IMR-90 (cell line): ENCODE measurements at regions not wholly inside any gene's neighbourhood (a gene's known extent, or its start where the extent isn't known, plus 50 kb on each side); places are given as distances from the start of the nearest gene placed in this dataset.

Experiments used
- ATAC-seq: fragments of 200-7000 bp; cut with Tn5 transposase; 2 replicates; pipeline ENCODE4 v1.9.1; 2020; ENCODE audit warnings: low read depth, mild to moderate bottlenecking, moderate library complexity
- BruUV-seq: library from RNA; stranded (reverse); fragments of 400-500 nt; replicated peaks from 2 replicates; lab custom pipeline; 2021; lab: Mats Ljungman, UMichigan
- CTCF ChIA-PET: fragments of 300-600 bp; formaldehyde crosslinking; extraction: SDS; loops from one replicate; lab custom pipeline; 2021; ENCODE audit warnings: antibody characterized with exemption; lab: Yijun Ruan, JAX
- POLR2A ChIA-PET: fragments of 300-600 bp; sonication (Branson Sonifier 250); formaldehyde crosslinking; loops from one replicate; lab custom pipeline; 2022; ENCODE audit warnings: antibody characterized with exemption; ENCODE audit not compliant: unreplicated experiment; lab: Charles Lee
- DNase-seq: peaks from one replicate; pipeline ENCODE4 v3.0.0; 2013
- H2AFZ ChIP-seq: replicated peaks from 2 replicates; pipeline ENCODE3; 2013; ENCODE audit warnings: low read length, mild to moderate bottlenecking; ENCODE audit not compliant: poor library complexity
- H2AK5ac ChIP-seq: 2 replicates; pipeline ENCODE4 v1.6.1; 2013; ENCODE audit warnings: low read depth, low read length, inconsistent platforms
- H2AK9ac ChIP-seq: replicated peaks from 2 replicates; pipeline ENCODE3; 2013; ENCODE audit warnings: mild to moderate bottlenecking, low read depth, low read length, moderate library complexity; ENCODE audit not compliant: poor library complexity
- H2BK120ac ChIP-seq: 2 replicates; pipeline ENCODE4 v1.6.1; 2013; ENCODE audit warnings: low read depth, low read length, inconsistent platforms
- H2BK15ac ChIP-seq: 3 replicates; pipeline ENCODE4 v1.6.1; 2013; ENCODE audit warnings: low read depth, low read length, inconsistent platforms
- H2BK20ac ChIP-seq: 2 replicates; pipeline ENCODE4 v1.6.1; 2013; ENCODE audit warnings: low read depth, mild to moderate bottlenecking, inconsistent platforms, low read length, moderate library complexity
- H2BK5ac ChIP-seq: 2 replicates; pipeline ENCODE4 v1.6.1; 2013; ENCODE audit warnings: mild to moderate bottlenecking, low read depth, low read length, inconsistent platforms; ENCODE audit not compliant: poor library complexity, severe bottlenecking
- H3K14ac ChIP-seq: replicated peaks from 2 replicates; pipeline ENCODE4 v1.6.1; 2013; ENCODE audit warnings: low read depth, low read length, inconsistent platforms
- H3K18ac ChIP-seq: 2 replicates; pipeline ENCODE4 v1.6.1; 2013; ENCODE audit warnings: low read depth, low read length, control low read depth
- H3K23ac ChIP-seq: 2 replicates; pipeline ENCODE4 v1.6.1; 2013; ENCODE audit warnings: low read depth, low read length, inconsistent platforms
- H3K27ac ChIP-seq: 2 replicates; pipeline ENCODE4 v1.5.1; 2013; ENCODE audit warnings: mild to moderate bottlenecking, control low read depth, low read length; ENCODE audit not compliant: insufficient read depth
- H3K27me3 ChIP-seq: 2 replicates; pipeline ENCODE4 v1.6.1; 2013; ENCODE audit warnings: low read length; ENCODE audit not compliant: control insufficient read depth, insufficient read depth
- H3K36me3 ChIP-seq: 2 replicates; pipeline ENCODE4 v1.6.1; 2013; ENCODE audit warnings: low read length, mixed read lengths; ENCODE audit not compliant: control insufficient read depth, insufficient read depth
- H3K4ac ChIP-seq: 2 replicates; pipeline ENCODE4 v1.6.1; 2013; ENCODE audit warnings: low read depth, low read length, inconsistent platforms
- H3K4me1 ChIP-seq: 2 replicates; pipeline ENCODE4 v1.6.1; 2013; ENCODE audit warnings: low read length, mixed read lengths; ENCODE audit not compliant: control insufficient read depth, insufficient read depth
- H3K4me2 ChIP-seq: 2 replicates; pipeline ENCODE4 v1.6.1; 2013; ENCODE audit warnings: low read depth, mild to moderate bottlenecking, control low read depth, low read length, moderate library complexity
- H3K4me3 ChIP-seq: 2 replicates; pipeline ENCODE4 v1.5.1; 2013; ENCODE audit warnings: low read depth, mild to moderate bottlenecking, control low read depth, low read length, moderate library complexity; ENCODE audit not compliant: insufficient read depth
- H3K56ac ChIP-seq: 2 replicates; pipeline ENCODE4 v1.6.1; 2013; ENCODE audit warnings: low read length, inconsistent platforms; ENCODE audit not compliant: insufficient read depth; ENCODE audit errors: extremely low read depth
- H3K79me1 ChIP-seq, 2 experiments: 2 replicates each; pipeline ENCODE4 v1.6.1; 2013; ENCODE audit warnings: low read length in 2 of 2, inconsistent platforms in 1 of 2, low read depth in 1 of 2
- H3K9ac ChIP-seq: 2 replicates; pipeline ENCODE4 v1.6.1; 2013; ENCODE audit warnings: low read depth, low read length, control low read depth
- H3K9me1 ChIP-seq: 2 replicates; pipeline ENCODE4 v1.6.1; 2013; ENCODE audit warnings: low read length, inconsistent platforms; ENCODE audit not compliant: insufficient read depth
- H3K9me3 ChIP-seq: 2 replicates; pipeline ENCODE4 v1.6.1; 2013; ENCODE audit warnings: low read length; ENCODE audit not compliant: control insufficient read depth, insufficient read depth
- H4K20me1 ChIP-seq: 2 replicates; pipeline ENCODE4 v1.6.1; 2013; ENCODE audit warnings: low read length, inconsistent platforms; ENCODE audit not compliant: insufficient read depth
- H4K5ac ChIP-seq: 2 replicates; pipeline ENCODE4 v1.6.1; 2013; ENCODE audit warnings: mild to moderate bottlenecking, low read depth, low read length, control low read depth
- H4K8ac ChIP-seq, 2 experiments: 2 replicates each; pipeline ENCODE4 v1.6.1; 2013; ENCODE audit warnings: low read depth in 2 of 2, low read length in 2 of 2, control low read depth in 1 of 2, inconsistent platforms in 1 of 2
- H4K91ac ChIP-seq: 2 replicates; pipeline ENCODE4 v1.6.1; 2013; ENCODE audit warnings: low read depth, low read length, inconsistent platforms; ENCODE audit not compliant: insufficient read depth
- CHD1 ChIP-seq: IDR thresholded peaks from 2 replicates; pipeline ENCODE4 v1.6.1; 2012; ENCODE audit warnings: low read depth, low read length, improper control_type of control experiment
- MAZ ChIP-seq: IDR thresholded peaks from 2 replicates; pipeline ENCODE4 v1.6.1; 2012; ENCODE audit warnings: low read depth, mild to moderate bottlenecking, low read length, improper control_type of control experiment, moderate library complexity, borderline replicate concordance
- RAD21 ChIP-seq: IDR thresholded peaks from 2 replicates; pipeline ENCODE4 v1.6.1; 2012; ENCODE audit warnings: low read length, improper control_type of control experiment
- SMC3 ChIP-seq: fragments of 150-350 bp; IDR thresholded peaks from 2 replicates; pipeline ENCODE4 v1.6.1; 2016; ENCODE audit warnings: low read depth, mild to moderate bottlenecking, antibody characterized with exemption, low read length, moderate library complexity
- WGBS, 2 experiments: methylation state at CpG; one replicate each; pipeline versions ENCODE4 v1.1.5 to v1.1.7; 2013; ENCODE audit warnings: missing lambda C conversion rate in 2 of 2; ENCODE audit not compliant: insufficient read length in 1 of 2; ENCODE audit errors: extremely low coverage in 2 of 2; 5-methylcytosine and 5-hydroxymethylcytosine counted together
- dilution Hi-C: fragments of 300-500 bp; cut with HindIII; formaldehyde crosslinking; loops from one replicate; pipeline ENCODE4 v1.14.3; 2018; ENCODE audit warnings: low sequenced_read_pairs; ENCODE audit not compliant: unreplicated experiment
- in situ Hi-C: fragments of 300-500 bp; cut with MboI; formaldehyde crosslinking; loops from 3 replicates; pipeline ENCODE4 v1.14.3; 2019; ENCODE audit warnings: low sequenced_read_pairs, inconsistent platforms, mixed read lengths
- intact Hi-C: fragments of 100-400 bp; cut with micrococcal nuclease; formaldehyde crosslinking; loops from 2 replicates; pipeline ENCODE4 v1.10.0; 2022
- TF ChIP-seq, protein P1 (sequence below): fragments of 150-350 bp; IDR thresholded peaks from 2 replicates; pipeline ENCODE4 v1.6.1; 2017; ENCODE audit warnings: mild to moderate bottlenecking, antibody characterized with exemption, low read length, low read depth
- TF ChIP-seq, protein P2 (sequence below): fragments of 150-350 bp; IDR thresholded peaks from 2 replicates; pipeline ENCODE4 v1.6.1; 2016; ENCODE audit warnings: low read depth, mild to moderate bottlenecking, low read length, moderate library complexity, borderline replicate concordance

DNA sequence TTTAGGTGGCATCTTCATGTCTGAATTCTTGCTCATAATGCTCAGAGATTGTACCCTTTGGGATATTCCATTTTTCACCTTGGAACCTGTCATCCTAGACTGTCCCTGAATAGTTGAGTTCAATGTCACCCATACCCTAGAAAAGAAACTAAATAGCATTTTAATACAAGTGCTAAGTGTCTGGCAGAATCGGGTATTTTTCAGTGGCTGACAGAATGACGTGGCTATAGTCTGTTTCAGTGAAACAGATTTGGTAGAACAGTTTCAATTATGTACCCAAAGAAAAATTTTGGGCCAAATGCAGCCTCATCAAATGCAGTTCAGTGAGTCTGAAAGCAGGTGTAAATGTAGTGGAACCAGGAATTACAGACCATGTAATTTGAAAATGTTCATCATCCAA, 1041.2 kb downstream of the DTWD2 start:
- CTCF ChIA-PET, result interaction anchor here (0.7 kb wide), 2 partner anchors 15 to 349 kb away, joined by 3 to 5 read pairs; no protein-coding TSS in a partner anchor
- Histone ChIP-seq H3K9me3 (no peaks in the 10 kb centered on the region), H4K5ac (no peak overlapping the region), H4K91ac (no peak overlapping the region), H3K36me3 (no peaks in the 10 kb centered on the region), H3K4me1 (no peaks in the 10 kb centered on the region), H2BK5ac (no peak overlapping the region), H2BK15ac (no peak overlapping the region), H2BK20ac (no peak overlapping the region), H3K18ac (no peak overlapping the region), H3K14ac (no peak overlapping the region), H3K9me1 (no peaks in the 10 kb centered on the region), H2AK5ac (no peak overlapping the region), H3K27ac (no peak overlapping the region), H2BK120ac (no peak overlapping the region), H3K56ac (no peak overlapping the region), H3K4ac (no peak overlapping the region), H2AK9ac (no peak overlapping the region), H3K9ac (no peak overlapping the region), H3K4me3 (no peak overlapping the region), H4K20me1 (no peaks in the 10 kb centered on the region), H3K4me2 (no peak overlapping the region), H3K23ac (no peak overlapping the region), H2AFZ (no peak overlapping the region), H4K8ac (no peak overlapping the region), H3K27me3 (no peaks in the 10 kb centered on the region), H3K79me1 (no peaks in the 10 kb centered on the region)
- in situ Hi-C loops, result no loop called here
- dilution Hi-C loops, result no loop called here
- POLR2A ChIA-PET, result no interaction called here
- no TSS peak for BruUV-seq
- DNase-seq (no peak), ATAC-seq (no peak)
- TF ChIP-seq SMC3 (no peak), MAZ (no peak), CHD1 (no peak), RAD21 (no peak)
- TF ChIP-seq, protein P1, sequence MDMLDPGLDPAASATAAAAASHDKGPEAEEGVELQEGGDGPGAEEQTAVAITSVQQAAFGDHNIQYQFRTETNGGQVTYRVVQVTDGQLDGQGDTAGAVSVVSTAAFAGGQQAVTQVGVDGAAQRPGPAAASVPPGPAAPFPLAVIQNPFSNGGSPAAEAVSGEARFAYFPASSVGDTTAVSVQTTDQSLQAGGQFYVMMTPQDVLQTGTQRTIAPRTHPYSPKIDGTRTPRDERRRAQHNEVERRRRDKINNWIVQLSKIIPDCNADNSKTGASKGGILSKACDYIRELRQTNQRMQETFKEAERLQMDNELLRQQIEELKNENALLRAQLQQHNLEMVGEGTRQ, result no peak
- TF ChIP-seq, protein P2, sequence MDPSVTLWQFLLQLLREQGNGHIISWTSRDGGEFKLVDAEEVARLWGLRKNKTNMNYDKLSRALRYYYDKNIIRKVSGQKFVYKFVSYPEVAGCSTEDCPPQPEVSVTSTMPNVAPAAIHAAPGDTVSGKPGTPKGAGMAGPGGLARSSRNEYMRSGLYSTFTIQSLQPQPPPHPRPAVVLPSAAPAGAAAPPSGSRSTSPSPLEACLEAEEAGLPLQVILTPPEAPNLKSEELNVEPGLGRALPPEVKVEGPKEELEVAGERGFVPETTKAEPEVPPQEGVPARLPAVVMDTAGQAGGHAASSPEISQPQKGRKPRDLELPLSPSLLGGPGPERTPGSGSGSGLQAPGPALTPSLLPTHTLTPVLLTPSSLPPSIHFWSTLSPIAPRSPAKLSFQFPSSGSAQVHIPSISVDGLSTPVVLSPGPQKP, result no peak
- intact Hi-C loops, result no loop called here
- no CpG with 5 or more reads among the region's 2 CpGs for WGBS, 2 experiments
